ENCODE measurements at regions not wholly inside any gene's neighbourhood (a gene's known extent, or its start where the extent isn't known, plus 50 kb on each side); places are given as distances from the start of the nearest gene placed in this dataset.
"Not testable (repeated sequence)": the region's sequence is repeated elsewhere in the genome, so short reads cannot be mapped to it uniquely, and the experiment has no call there.

GRCh38 chr1:172918478-172918877 is 132.3 kb downstream of the TNFSF18 start:
- no peak for DNase-seq (ENCODE audit: low read depth)

GRCh38 chr1:172926070-172926469 is 124.7 kb downstream of the TNFSF18 start:
- DNase-seq (ENCODE audit: low read depth), result no peak

- no peak for DNase-seq (ENCODE audit: low read depth)
Observed at GRCh38 chr1:172928412-172928811, 122.3 kb downstream of the TNFSF18 start.

GRCh38 chr1:172929006-172929405 is 121.7 kb downstream of the TNFSF18 start:
- no peak for DNase-seq (ENCODE audit: low read depth)

- no peak for DNase-seq (ENCODE audit: low read depth)
Observed at GRCh38 chr1:172930142-172930541, 120.6 kb downstream of the TNFSF18 start.

GRCh38 chr1:172931340-172931739 is 119.4 kb downstream of the TNFSF18 start:
- no peak for DNase-seq (ENCODE audit: low read depth)

GRCh38 chr1:172931761-172932160 is 119.0 kb downstream of the TNFSF18 start:
- DNase-seq (ENCODE audit: low read depth), result no peak

GRCh38 chr1:172932981-172933380 is 117.8 kb downstream of the TNFSF18 start:
- no peak for DNase-seq (ENCODE audit: low read depth)

GRCh38 chr1:172934417-172934762 is 116.4 kb downstream of the TNFSF18 start:
- DNase-seq (ENCODE audit: low read depth), result no peak

- no peak for DNase-seq (ENCODE audit: low read depth)
Observed at GRCh38 chr1:172935062-172935592, 115.6 kb downstream of the TNFSF18 start.

GRCh38 chr1:172936088-172936645 is 114.6 kb downstream of the TNFSF18 start:
- DNase-seq (ENCODE audit: low read depth), result no peak

- no peak for DNase-seq (ENCODE audit: low read depth)
Observed at GRCh38 chr1:172938681-172939080, 112.1 kb downstream of the TNFSF18 start.

GRCh38 chr1:172939475-172939874 is 111.3 kb downstream of the TNFSF18 start:
- no peak for DNase-seq (ENCODE audit: low read depth)

- no peak for DNase-seq (ENCODE audit: low read depth)
Observed at GRCh38 chr1:172940174-172940855, 110.4 kb downstream of the TNFSF18 start.

GRCh38 chr1:172941471-172941870 is 109.3 kb downstream of the TNFSF18 start:
- no peak for DNase-seq (ENCODE audit: low read depth)

- no peak for DNase-seq (ENCODE audit: low read depth)
Observed at GRCh38 chr1:172941945-172942344, 108.8 kb downstream of the TNFSF18 start.

- not testable (repeated sequence) for DNase-seq (ENCODE audit: low read depth)
Observed at GRCh38 chr1:172943138-172943537, 107.6 kb downstream of the TNFSF18 start.

- no peak for DNase-seq (ENCODE audit: low read depth)
Observed at GRCh38 chr1:172944931-172945330, 105.8 kb downstream of the TNFSF18 start.

GRCh38 chr1:172946814-172947507 is 103.8 kb downstream of the TNFSF18 start:
- DNase-seq (ENCODE audit: low read depth), result no peak

GRCh38 chr1:172948457-172948856 is 102.3 kb downstream of the TNFSF18 start:
- DNase-seq (ENCODE audit: low read depth), result no peak

GRCh38 chr1:172949096-172949495 is 101.6 kb downstream of the TNFSF18 start:
- DNase-seq (ENCODE audit: low read depth), result no peak

GRCh38 chr1:172950528-172950927 is 100.2 kb downstream of the TNFSF18 start:
- no peak for DNase-seq (ENCODE audit: low read depth)

- no peak for DNase-seq (ENCODE audit: low read depth)
Observed at GRCh38 chr1:172951730-172952365, 98.9 kb downstream of the TNFSF18 start.
